CD1c-positive myeloid dendritic cell (primary cell): ENCODE measurements at regions not wholly inside any gene's neighbourhood (a gene's known extent, or its start where the extent isn't known, plus 50 kb on each side); places are given as distances from the start of the nearest gene placed in this dataset.

Experiments used
- DNase-seq: peaks from one replicate; pipeline ENCODE4 v3.0.0-alpha.2; 2016; ENCODE audit errors: extremely low spot score

- no peak for DNase-seq
Observed at GRCh38 chr4:55175779-55176231, 50.4 kb upstream of the KDR start.

- no peak for DNase-seq
Observed at GRCh38 chr4:55176497-55176896, 51.1 kb upstream of the KDR start.

DNA sequence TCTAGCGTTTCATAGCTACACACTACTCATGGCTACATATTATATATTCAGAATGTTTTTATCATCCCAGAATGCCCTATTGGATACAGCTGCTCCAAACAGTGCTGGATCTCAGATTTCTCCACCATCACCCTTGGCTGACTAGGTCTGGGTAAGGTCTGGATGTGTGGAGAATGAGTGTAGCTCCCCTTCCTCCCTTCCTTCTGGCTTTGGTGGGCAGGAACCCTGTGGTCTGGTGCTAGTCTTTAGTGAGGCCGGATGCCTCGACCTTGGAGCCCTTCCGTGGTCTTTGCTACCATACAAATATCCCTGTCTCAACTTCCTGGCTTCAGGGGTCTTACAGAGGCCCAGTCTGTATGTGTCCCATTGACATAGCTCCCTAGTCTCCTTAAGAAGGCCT lies 52.1 kb upstream of the KDR start:
- DNase-seq = no peak

GRCh38 chr4:55178226-55179005 lies 53.0 kb upstream of the KDR start:
- no peak for DNase-seq

- no peak for DNase-seq
Observed at GRCh38 chr4:55181010-55182005, 55.9 kb upstream of the KDR start.

- no peak for DNase-seq
Observed at GRCh38 chr4:55183926-55184599, 58.7 kb upstream of the KDR start.

GRCh38 chr4:55184600-55185523 lies 59.5 kb upstream of the KDR start:
- peak; percentile 3 for DNase-seq

DNA sequence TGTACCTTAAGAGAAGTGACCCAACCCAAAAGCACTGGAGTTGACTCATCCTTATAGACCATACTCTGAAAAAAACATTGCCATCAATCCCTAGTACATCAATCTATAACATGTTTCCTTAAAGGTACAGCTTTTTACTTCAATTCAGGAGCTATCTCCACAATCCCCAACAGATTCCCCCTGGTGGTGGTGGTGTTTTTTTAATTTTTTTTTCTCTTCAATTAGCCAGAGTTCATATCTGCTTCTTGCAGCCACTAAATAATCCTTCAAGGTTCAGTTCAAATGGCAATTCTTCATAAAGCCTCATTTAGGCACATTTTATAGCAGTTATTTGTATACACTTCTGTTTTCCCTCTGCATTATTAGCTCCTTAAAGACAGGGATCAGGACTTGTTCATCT lies 60.7 kb upstream of the KDR start:
- no peak for DNase-seq

DNA sequence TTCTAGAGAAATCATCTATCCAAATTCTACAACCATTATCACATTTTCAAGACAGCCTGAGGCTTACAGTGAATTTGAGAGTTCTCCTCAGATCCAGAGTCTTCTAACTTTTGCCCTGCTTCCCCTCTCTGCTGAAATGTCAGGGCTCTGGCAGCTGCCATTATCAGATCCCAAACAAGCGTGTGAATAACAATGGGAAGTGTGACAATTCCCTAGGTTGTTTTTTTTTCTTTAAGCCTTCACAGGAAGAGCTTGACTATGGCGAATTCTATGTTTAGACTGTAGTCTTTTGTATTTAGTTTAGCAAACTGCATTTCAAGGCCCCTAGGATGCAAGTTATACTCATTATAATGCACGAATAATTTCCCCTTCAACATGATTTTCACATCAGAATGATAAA lies 61.3 kb upstream of the KDR start:
- no peak for DNase-seq

DNA sequence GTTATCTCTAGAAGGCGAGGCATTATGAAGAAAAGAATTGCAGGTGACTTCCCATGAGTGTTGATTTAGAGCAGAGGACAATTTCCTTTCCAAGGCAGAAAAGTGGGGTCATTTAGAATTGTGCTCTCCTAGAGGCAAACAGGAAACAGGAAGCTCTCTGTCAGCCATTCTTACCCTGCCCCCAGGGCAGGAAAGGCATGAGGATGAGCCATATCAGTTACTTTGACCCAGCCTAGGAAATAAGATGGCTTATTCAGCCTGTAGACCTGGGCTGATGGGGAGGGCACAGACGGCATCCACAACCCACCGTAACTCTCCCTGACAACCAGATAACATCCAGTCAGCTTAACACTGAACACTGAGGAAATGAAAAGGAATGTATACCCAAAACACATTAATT lies 88.8 kb upstream of the KDR start:
- no peak for DNase-seq

DNA sequence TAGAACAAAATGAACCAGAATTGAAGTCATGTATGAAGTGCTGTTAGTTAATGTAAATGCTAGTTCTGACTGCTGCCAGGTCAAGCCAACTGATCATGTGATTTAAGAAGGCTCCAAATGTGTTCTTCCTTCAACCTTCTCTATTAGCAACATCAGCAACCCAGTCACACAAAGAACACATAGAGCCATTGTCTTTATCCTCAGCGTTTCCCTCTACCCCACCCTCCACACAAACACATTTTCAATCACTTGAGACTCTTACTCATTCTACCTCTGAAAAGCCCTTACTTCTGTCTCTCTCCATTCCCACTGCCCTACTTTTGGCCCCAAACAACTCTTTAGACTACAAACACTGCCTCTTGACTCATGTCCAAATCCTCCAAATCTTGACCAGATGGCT lies 89.7 kb upstream of the KDR start:
- DNase-seq = no peak

DNA sequence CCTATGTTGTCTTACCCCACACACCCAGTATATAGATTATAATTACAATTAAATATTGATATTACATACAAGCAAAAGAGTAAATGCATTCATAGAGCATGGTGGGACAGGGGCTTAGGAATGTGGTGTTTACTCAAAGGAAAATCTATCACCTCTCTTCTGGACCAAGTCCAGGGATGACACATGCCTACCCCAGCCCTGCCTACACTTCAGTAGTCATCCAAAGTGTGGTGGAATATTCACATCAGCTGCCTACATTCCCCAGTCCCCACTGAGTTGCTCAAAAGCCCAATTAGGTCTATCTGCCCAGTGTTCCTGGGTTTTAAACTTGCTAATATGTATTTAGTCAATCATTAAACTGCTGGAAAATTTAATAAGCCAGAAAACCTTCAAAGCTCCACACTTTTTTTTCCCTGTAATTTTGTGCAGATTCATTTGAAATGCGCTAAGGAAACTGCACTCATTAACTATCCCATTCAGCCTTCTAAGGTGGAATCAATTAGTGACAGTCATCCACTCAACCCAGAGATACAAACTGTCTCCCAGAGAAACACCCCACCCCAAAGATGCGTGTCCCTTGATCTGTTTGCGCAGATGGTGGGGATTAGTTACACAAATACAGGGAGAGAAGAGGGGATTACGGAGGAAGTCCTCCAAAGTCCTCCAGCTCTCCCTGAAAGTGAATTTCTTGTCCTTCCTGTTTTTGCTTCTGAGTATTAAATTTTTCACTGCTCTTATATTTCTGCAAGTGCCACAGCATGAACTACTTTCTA lies 91.7 kb upstream of the KDR start:
- no peak for DNase-seq

DNA sequence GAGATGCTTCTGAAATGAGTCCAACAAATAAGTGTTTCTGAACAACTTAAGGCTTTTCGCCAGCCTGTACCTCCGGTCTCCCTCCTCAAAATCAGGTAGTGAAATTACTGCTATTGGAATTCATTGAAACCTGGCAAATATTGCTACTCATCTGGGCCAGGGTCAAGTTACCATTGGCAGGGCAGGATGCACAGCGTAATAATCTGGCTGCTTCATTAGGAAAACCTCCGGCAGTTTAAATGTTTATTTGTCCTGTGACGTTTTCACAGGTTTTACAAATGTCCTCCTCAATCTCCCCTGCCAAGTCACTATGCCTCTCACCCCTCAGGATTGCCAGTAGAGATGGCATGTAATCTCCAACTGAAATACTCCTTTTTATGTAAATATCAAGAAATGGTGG lies 92.6 kb upstream of the KDR start:
- no peak for DNase-seq

- DNase-seq = no peak
Observed at GRCh38 chr4:55237839-55238238, 108.2 kb upstream of the SRD5A3 start.

- DNase-seq = no peak
Observed at GRCh38 chr4:55238407-55238806, 107.6 kb upstream of the SRD5A3 start.

- DNase-seq = no peak
Observed at GRCh38 chr4:55241461-55241860, 104.6 kb upstream of the SRD5A3 start.

- DNase-seq = peak; percentile 4
Observed at GRCh38 chr4:55242506-55242905, 103.5 kb upstream of the SRD5A3 start.

- no peak for DNase-seq
Observed at GRCh38 chr4:55247521-55247920, 98.5 kb upstream of the SRD5A3 start.

DNA sequence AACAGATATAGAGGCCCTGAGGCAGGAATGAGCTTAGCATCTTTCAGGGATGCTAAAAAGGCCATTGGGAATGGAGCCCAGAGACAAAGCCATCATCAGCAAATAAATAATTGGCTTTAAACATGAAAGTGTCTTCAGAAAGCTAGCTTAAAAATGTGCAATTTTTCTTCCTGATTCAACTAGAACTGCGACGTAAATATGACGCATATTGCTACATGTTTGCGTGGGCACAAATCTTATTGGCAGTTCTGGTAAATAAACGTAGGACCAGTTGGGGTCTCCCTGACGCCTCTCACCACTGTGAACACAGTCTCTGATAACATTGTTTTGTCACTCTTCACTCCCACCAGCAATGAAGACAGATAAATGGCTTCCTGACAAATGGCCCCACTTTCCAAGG lies 97.3 kb upstream of the SRD5A3 start:
- no peak for DNase-seq

DNA sequence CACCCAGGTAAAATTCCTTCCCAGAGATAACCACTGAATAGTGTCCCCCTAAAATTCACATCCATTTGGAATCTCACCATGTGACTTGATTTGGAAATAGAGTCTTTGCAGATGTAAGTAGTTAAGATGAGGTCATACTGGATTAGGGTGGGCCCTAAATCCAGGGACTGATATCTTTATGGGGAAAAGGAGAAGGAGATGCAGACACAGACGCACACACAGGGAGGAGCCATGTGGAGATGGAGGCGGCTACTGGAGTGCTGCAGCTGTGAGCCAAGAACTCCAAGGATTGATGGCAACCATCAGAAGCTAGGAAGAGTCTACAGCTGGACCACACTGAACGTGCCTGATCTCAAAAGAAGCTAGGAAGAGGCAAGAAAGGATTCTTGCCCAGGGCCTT lies 96.6 kb upstream of the SRD5A3 start:
- DNase-seq = no peak
